ENCODE measurements at regions not wholly inside any gene's neighbourhood (a gene's known extent, or its start where the extent isn't known, plus 50 kb on each side); places are given as distances from the start of the nearest gene placed in this dataset.

GRCh38 chr20:51144476-51144875 is 121.6 kb upstream of the KCNG1 start:
- Histone ChIP-seq H3K4me1 (ENCODE audit: control insufficient read depth in 2 of 2, insufficient read depth in 2 of 2, low read length in 2 of 2) (no peaks in the 10 kb centered on the region), H3K4me2 (replicated peaks; ENCODE audit: low read depth, low read length, poor library complexity, severe bottlenecking) (no peak overlapping the region), H3K9me3 (ENCODE audit: control extremely low read depth in 1 of 3, control insufficient read depth in 2 of 3, insufficient read depth in 1 of 3, low read length in 2 of 3) (peaks cover 0 to 11% (median 0%) of the 10 kb centered on the region in 3 donors), H3K36me3 (replicated peaks in 1 of 2; ENCODE audit: control extremely low read depth in 1 of 2, control insufficient read depth in 1 of 2, extremely low read depth in 1 of 2, insufficient read depth in 2 of 2, low read length in 1 of 2) (no peaks in the 10 kb centered on the region), H3K27me3 (replicated peaks in 1 of 4; ENCODE audit: control extremely low read depth in 1 of 4, control insufficient read depth in 3 of 4, insufficient read depth in 4 of 4, low read length in 3 of 4) (peaks cover 0 to 8% (median 1%) of the 10 kb centered on the region in 4 experiments), H3K79me2 (ENCODE audit: control insufficient read depth, insufficient read depth, low read length) (no peaks in the 10 kb centered on the region), H3K4me3 (ENCODE audit: control extremely low read depth in 1 of 5, extremely low read depth in 1 of 5, insufficient read depth in 1 of 5, low read depth in 2 of 5, low read length in 4 of 5) (no peak overlapping the region), H3K27ac (ENCODE audit: low read length in 2 of 2) (no peak overlapping the region), H3K9ac (ENCODE audit: low read length) (no peak overlapping the region), H2AFZ (ENCODE audit: insufficient read depth, low read depth, low read length, poor library complexity, severe bottlenecking) (no peak overlapping the region), H4K20me1 (ENCODE audit: control insufficient read depth, insufficient read depth, low read length, poor library complexity, severe bottlenecking) (no peaks in the 10 kb centered on the region)
- no peak for TF ChIP-seq EZH2 (IDR thresholded peaks at IDR 0.05; ENCODE audit: borderline replicate concordance, insufficient read depth, low read depth, low read length, poor library complexity, severe bottlenecking)
- no peak for TF ChIP-seq CTCF (IDR thresholded peaks at IDR 0.05)
- intact Hi-C loops (cut with micrococcal nuclease) = no loop called here
- H3K27ac Mint-ChIP-seq = no peak overlapping the region
- H3K4me3 Mint-ChIP-seq = no peak overlapping the region
- DNase-seq = no peak
- WGBS (ENCODE audit: insufficient coverage) = 63% methylated on average over 4 of the region's 5 CpGs
- no peaks in the 10 kb centered on the region for H3K4me1 Mint-ChIP-seq
- CTCF ChIA-PET = no interaction called here
- peaks cover 39% of the 10 kb centered on the region for H3K27me3 Mint-ChIP-seq
- POLR2A ChIA-PET = no interaction called here
- no peak for ATAC-seq (ENCODE audit: low read depth)
- H3K9me3 Mint-ChIP-seq (ENCODE audit: insufficient read depth) = peaks cover 9% of the 10 kb centered on the region

GRCh38 chr20:51143652-51144051 is 120.7 kb upstream of the KCNG1 start:
- no peaks in the 10 kb centered on the region for H3K36me3 ChIP-seq (replicated peaks in 1 of 2; ENCODE audit: control extremely low read depth in 1 of 2, control insufficient read depth in 1 of 2, extremely low read depth in 1 of 2, insufficient read depth in 2 of 2, low read length in 1 of 2)
- no peak overlapping the region for H3K27ac ChIP-seq (ENCODE audit: low read length in 2 of 2)
- peaks cover 9% of the 10 kb centered on the region for H3K9me3 Mint-ChIP-seq (ENCODE audit: insufficient read depth)
- no peaks in the 10 kb centered on the region for H4K20me1 ChIP-seq (ENCODE audit: control insufficient read depth, insufficient read depth, low read length, poor library complexity, severe bottlenecking)
- intact Hi-C loops (cut with micrococcal nuclease) = no loop called here
- H3K27ac Mint-ChIP-seq = no peak overlapping the region
- H3K4me1 Mint-ChIP-seq = no peaks in the 10 kb centered on the region
- TF ChIP-seq EZH2 (IDR thresholded peaks at IDR 0.05; ENCODE audit: borderline replicate concordance, insufficient read depth, low read depth, low read length, poor library complexity, severe bottlenecking) (no peak), CTCF (IDR thresholded peaks at IDR 0.05) (no peak)
- POLR2A ChIA-PET = no interaction called here
- H3K27me3 Mint-ChIP-seq = peaks cover 39% of the 10 kb centered on the region
- peaks cover 0 to 11% (median 0%) of the 10 kb centered on the region in 3 donors for H3K9me3 ChIP-seq (ENCODE audit: control extremely low read depth in 1 of 3, control insufficient read depth in 2 of 3, insufficient read depth in 1 of 3, low read length in 2 of 3)
- H3K4me3 ChIP-seq (ENCODE audit: control extremely low read depth in 1 of 5, extremely low read depth in 1 of 5, insufficient read depth in 1 of 5, low read depth in 2 of 5, low read length in 4 of 5) = no peak overlapping the region
- DNase-seq (no peak), ATAC-seq (ENCODE audit: low read depth) (no peak)
- H3K4me2 ChIP-seq (replicated peaks; ENCODE audit: low read depth, low read length, poor library complexity, severe bottlenecking) = no peak overlapping the region
- no peaks in the 10 kb centered on the region for H3K4me1 ChIP-seq (ENCODE audit: control insufficient read depth in 2 of 2, insufficient read depth in 2 of 2, low read length in 2 of 2)
- H3K4me3 Mint-ChIP-seq = no peak overlapping the region
- 92% methylated on average over 2 of the region's 2 CpGs for WGBS (ENCODE audit: insufficient coverage)
- H3K9ac ChIP-seq (ENCODE audit: low read length) = no peak overlapping the region
- no peak overlapping the region for H2AFZ ChIP-seq (ENCODE audit: insufficient read depth, low read depth, low read length, poor library complexity, severe bottlenecking)
- CTCF ChIA-PET = no interaction called here
- H3K79me2 ChIP-seq (ENCODE audit: control insufficient read depth, insufficient read depth, low read length) = no peaks in the 10 kb centered on the region
- H3K27me3 ChIP-seq (replicated peaks in 1 of 4; ENCODE audit: control extremely low read depth in 1 of 4, control insufficient read depth in 3 of 4, insufficient read depth in 4 of 4, low read length in 3 of 4) = peaks cover 0 to 10% (median 1%) of the 10 kb centered on the region in 4 experiments
